ENCODE measurements at regions not wholly inside any gene's neighbourhood (a gene's known extent, or its start where the extent isn't known, plus 50 kb on each side); places are given as distances from the start of the nearest gene placed in this dataset.

DNA sequence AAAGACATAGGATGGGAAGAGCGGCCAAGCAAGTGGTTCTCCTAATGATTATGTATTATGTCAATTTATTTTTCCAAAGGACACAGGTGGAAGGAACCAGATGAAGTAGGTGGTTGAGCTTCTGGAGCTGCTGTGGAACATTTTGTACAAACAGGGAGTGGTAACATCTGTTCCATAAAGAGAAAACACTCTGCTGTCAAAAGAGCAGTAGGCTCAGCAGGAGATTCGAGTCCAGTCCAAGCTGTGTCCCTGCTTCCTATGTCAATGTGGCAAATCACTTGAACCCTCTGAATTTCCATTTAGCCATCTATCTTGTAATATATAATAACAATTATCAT lies 448.0 kb upstream of the ANKRD30A start:
- no peak for TF ChIP-seq CTCF (IDR thresholded peaks at IDR 0.05; ENCODE audit: low read depth, low read length)
- no peak for TF ChIP-seq POLR2A (IDR thresholded peaks at IDR 0.05; ENCODE audit: extremely low read depth, insufficient read length)
- TF ChIP-seq, protein P1, sequence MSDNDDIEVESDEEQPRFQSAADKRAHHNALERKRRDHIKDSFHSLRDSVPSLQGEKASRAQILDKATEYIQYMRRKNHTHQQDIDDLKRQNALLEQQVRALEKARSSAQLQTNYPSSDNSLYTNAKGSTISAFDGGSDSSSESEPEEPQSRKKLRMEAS (IDR thresholded peaks at IDR 0.05; ENCODE audit: low read depth, low read length), result no peak
